Endothelial cell of umbilical vein (primary cell): ENCODE measurements at regions not wholly inside any gene's neighbourhood (a gene's known extent, or its start where the extent isn't known, plus 50 kb on each side); places are given as distances from the start of the nearest gene placed in this dataset.

Experiments used
- BruUV-seq: library from RNA; stranded (reverse); fragments of 400-500 nt; replicated peaks from 2 replicates; lab custom pipeline; 2021; lab: Mats Ljungman, UMichigan
- CTCF ChIA-PET: fragments of 300-600, 350-600 bp; sonication (Branson Sonifier 250); formaldehyde crosslinking; loops from one replicate; lab custom pipeline; 2021; ENCODE audit warnings: antibody characterized with exemption, inconsistent platforms; lab: Charles Lee
- POLR2A ChIA-PET: fragments of 300-600, 350-600 bp; sonication (Branson Sonifier 250); formaldehyde crosslinking; loops from one replicate; lab custom pipeline; 2021; ENCODE audit warnings: antibody characterized with exemption, inconsistent platforms; lab: Charles Lee
- DNase-seq: peaks from one replicate; pipeline ENCODE4 v3.0.0-alpha.2; 2011; ENCODE audit warnings: low read depth, low spot score
- FAIRE-seq: peaks from 2 replicates; lab custom pipeline; 2011; peaks lifted over from hg19 to GRCh38; lab: Jason Lieb, UNC
- H2AFZ ChIP-seq: 2 replicates; pipeline ENCODE4 v1.6.0; 2012; ENCODE audit warnings: low read depth, low read length, control low read depth, inconsistent platforms
- H3K27ac ChIP-seq: 2 replicates; pipeline ENCODE4 v1.5.1; 2011; ENCODE audit warnings: low read depth, mild to moderate bottlenecking, control low read depth, low read length, moderate library complexity; ENCODE audit not compliant: insufficient read depth
- H3K27me3 ChIP-seq, 2 experiments: 2 replicates each; pipeline versions ENCODE4 v1.6.0 to v1.6.1; 2011; ENCODE audit warnings: low read length in 2 of 2, mixed read lengths in 1 of 2; ENCODE audit not compliant: control insufficient read depth in 2 of 2, insufficient read depth in 2 of 2
- H3K36me3 ChIP-seq, 2 experiments: 2 replicates in 1 of 2; 3 replicates in 1 of 2; pipeline ENCODE4 v1.5.1; 2011; ENCODE audit warnings: low read length in 2 of 2, mild to moderate bottlenecking in 1 of 2, moderate library complexity in 1 of 2; ENCODE audit not compliant: control insufficient read depth in 2 of 2, insufficient read depth in 2 of 2; ENCODE audit errors: extremely low read depth in 1 of 2
- H3K4me1 ChIP-seq: 3 replicates; pipeline ENCODE4 v1.5.1; 2011; ENCODE audit warnings: mild to moderate bottlenecking, low read length; ENCODE audit not compliant: control insufficient read depth, insufficient read depth; ENCODE audit errors: extremely low read depth
- H3K4me2 ChIP-seq: 2 replicates; pipeline ENCODE4 v1.6.1; 2011; ENCODE audit warnings: low read length, control low read depth, mixed read lengths; ENCODE audit not compliant: insufficient read depth
- H3K4me3 ChIP-seq, 3 experiments: fragments of 200-600 bp in 1 of 3; sonication (generic), shearing (Covaris generic) in 1 of 3; replicated peaks in 1 of 3; 2 replicates each; pipeline ENCODE4 v1.5.1; 2011 to 2016; ENCODE audit warnings: control low read depth in 3 of 3, low read length in 3 of 3, mild to moderate bottlenecking in 2 of 3, inconsistent platforms in 1 of 3, low read depth in 1 of 3, moderate library complexity in 1 of 3; ENCODE audit not compliant: insufficient read depth in 1 of 3
- H3K79me2 ChIP-seq: 2 replicates; pipeline ENCODE4 v1.6.0; 2012; ENCODE audit warnings: low read length, inconsistent platforms; ENCODE audit not compliant: control insufficient read depth, insufficient read depth
- H3K9ac ChIP-seq: replicated peaks from 2 replicates; pipeline ENCODE3; 2011; ENCODE audit warnings: low read length, control low read depth; ENCODE audit not compliant: insufficient read depth; ENCODE audit errors: extremely low read depth
- H3K9me1 ChIP-seq: replicated peaks from 3 replicates; pipeline ENCODE4 v1.6.0; 2011; ENCODE audit warnings: mild to moderate bottlenecking, low read length; ENCODE audit not compliant: control insufficient read depth, insufficient read depth; ENCODE audit errors: extremely low read depth
- H3K9me3 ChIP-seq: replicated peaks from 2 replicates; pipeline ENCODE4 v1.5.1; 2012; ENCODE audit warnings: low read length, inconsistent platforms; ENCODE audit not compliant: control insufficient read depth, insufficient read depth
- H4K20me1 ChIP-seq: replicated peaks from 2 replicates; pipeline ENCODE3; 2011; ENCODE audit warnings: mild to moderate bottlenecking, low read length; ENCODE audit not compliant: control insufficient read depth, insufficient read depth; ENCODE audit errors: extremely low read depth
- CTCF ChIP-seq, 2 donors: IDR thresholded peaks; 1 replicate in 1 of 2; 2 replicates in 1 of 2; pipeline ENCODE4 v1.5.1; 2011; ENCODE audit warnings: low read length in 2 of 2, mild to moderate bottlenecking in 2 of 2, moderate library complexity in 2 of 2, control low read depth in 1 of 2, inconsistent platforms in 1 of 2, low read depth in 1 of 2; ENCODE audit not compliant: insufficient read depth in 1 of 2; ENCODE audit errors: extremely low read depth in 1 of 2
- EZH2 ChIP-seq: IDR thresholded peaks from 2 replicates; pipeline ENCODE4 v1.6.1; 2012; ENCODE audit warnings: borderline replicate concordance, low read depth, mild to moderate bottlenecking, moderate library complexity, low read length, inconsistent platforms; ENCODE audit not compliant: severe bottlenecking
- FOS ChIP-seq: IDR thresholded peaks from 2 replicates; pipeline ENCODE4 v1.6.1; 2011; ENCODE audit warnings: mild to moderate bottlenecking, low read length, moderate library complexity, borderline replicate concordance; ENCODE audit not compliant: insufficient read depth
- GATA2 ChIP-seq: IDR thresholded peaks from 2 replicates; pipeline ENCODE4 v1.7.0; 2011; ENCODE audit warnings: low read depth, mild to moderate bottlenecking, moderate library complexity, mixed read lengths, low read length; ENCODE audit not compliant: insufficient read length, insufficient read depth
- JUN ChIP-seq: IDR thresholded peaks from 2 replicates; pipeline ENCODE4 v1.6.1; 2011; ENCODE audit warnings: borderline replicate concordance, low read depth; ENCODE audit not compliant: insufficient read length, insufficient read depth
- MAX ChIP-seq: IDR thresholded peaks from 2 replicates; pipeline ENCODE4 v1.6.1; 2011; ENCODE audit not compliant: insufficient read depth, insufficient read length
- MYC ChIP-seq: IDR thresholded peaks from one replicate; pipeline ENCODE4 v1.6.1; 2011; ENCODE audit warnings: mild to moderate bottlenecking, low read depth, low read length
- POLR2A ChIP-seq: IDR thresholded peaks from 2 replicates; pipeline ENCODE4 v1.6.1; 2012; ENCODE audit warnings: low read depth, mild to moderate bottlenecking, control low read depth, low read length
- POLR2AphosphoS5 ChIP-seq: IDR thresholded peaks from 2 replicates; pipeline ENCODE4 v1.6.1; 2012; ENCODE audit warnings: low read depth, mild to moderate bottlenecking, control low read depth, low read length, moderate library complexity; ENCODE audit not compliant: insufficient read depth
- dilution Hi-C: fragments of 300-500 bp; cut with MboI; formaldehyde crosslinking; loops from one replicate; pipeline ENCODE4 v1.15.0; 2019; ENCODE audit warnings: low sequenced_read_pairs; ENCODE audit not compliant: extremely low pct_ligation_motif_present
- intact Hi-C: fragments of 100-400 bp; cut with micrococcal nuclease; formaldehyde crosslinking; loops from one replicate; pipeline ENCODE4 v1.10.0; 2022

- Histone ChIP-seq H3K79me2 (no peaks in the 10 kb centered on the region), H3K36me3 (no peaks in the 10 kb centered on the region), H3K4me1 (no peaks in the 10 kb centered on the region), H4K20me1 (no peaks in the 10 kb centered on the region), H3K27ac (no peak overlapping the region), H3K9ac (no peak overlapping the region), H2AFZ (no peak overlapping the region), H3K27me3 (no peaks in the 10 kb centered on the region), H3K4me2 (no peak overlapping the region), H3K9me3 (no peaks in the 10 kb centered on the region), H3K9me1 (no peaks in the 10 kb centered on the region), H3K4me3 (no peak overlapping the region)
- no peak for DNase-seq
- no TSS peak for BruUV-seq
- TF ChIP-seq CTCF (IDR thresholded peaks at IDR 0.05; ENCODE audit: extremely low read depth in 1 of 2, insufficient read depth in 1 of 2, low read depth in 1 of 2, low read length in 2 of 2) (no peak), EZH2 (no peak), GATA2 (no peak), JUN (no peak), MYC (no peak), MAX (no peak), POLR2AphosphoS5 (no peak), FOS (no peak), POLR2A (no peak)
- intact Hi-C loops (no loop called here), dilution Hi-C loops (no loop called here)
- no peak for FAIRE-seq
- ChIA-PET POLR2A (no interaction called here), CTCF (no interaction called here)
Observed at GRCh38 chr14:104476437-104476836, 103.1 kb upstream of the C14orf180 start.
